C4-2B (cell line): ENCODE measurements at regions not wholly inside any gene's neighbourhood (a gene's known extent, or its start where the extent isn't known, plus 50 kb on each side); places are given as distances from the start of the nearest gene placed in this dataset.
A peak's percentile ranks its signal among the peaks of the same experiment; 100 is the strongest.

Source experiments
- H3K27ac ChIP-seq: fragments of 450-650 bp; 2 replicates; pipeline ENCODE4 v1.5.1; 2017
- ZFX ChIP-seq: fragments of 450-650 bp; IDR thresholded peaks from 2 replicates; pipeline ENCODE4 v1.6.1; 2017
- TF ChIP-seq, protein P1 (sequence below): fragments of 450-650 bp; conservative IDR thresholded peaks from 2 replicates; pipeline ENCODE4 v1.5.1; 2017; ENCODE audit warnings: mild to moderate bottlenecking

DNA sequence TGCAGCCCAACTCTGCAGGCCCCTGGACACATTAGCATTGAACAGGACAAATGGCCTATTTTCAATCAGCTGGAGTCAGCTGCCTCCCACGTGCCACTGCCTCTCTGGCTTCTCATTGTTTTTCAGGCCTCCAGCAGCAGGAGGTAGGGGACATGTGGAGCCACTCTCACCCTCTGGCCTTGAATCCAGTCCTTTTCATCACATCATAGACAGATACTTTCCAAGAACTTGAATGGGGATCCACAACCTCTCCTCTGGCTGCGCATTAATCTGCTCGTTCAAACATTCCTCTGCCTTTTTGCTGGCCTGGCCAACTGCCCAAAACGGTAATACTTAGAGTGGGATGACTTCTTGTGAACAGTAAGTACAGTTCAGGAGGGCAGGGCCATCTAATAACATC, 592.3 kb downstream of the PKHD1 start:
- peak overlapping the region; percentile 91 for H3K27ac ChIP-seq
- peak; percentile 31; the same call in 1 of the 2 replicates for TF ChIP-seq ZFX
- TF ChIP-seq, protein P1, sequence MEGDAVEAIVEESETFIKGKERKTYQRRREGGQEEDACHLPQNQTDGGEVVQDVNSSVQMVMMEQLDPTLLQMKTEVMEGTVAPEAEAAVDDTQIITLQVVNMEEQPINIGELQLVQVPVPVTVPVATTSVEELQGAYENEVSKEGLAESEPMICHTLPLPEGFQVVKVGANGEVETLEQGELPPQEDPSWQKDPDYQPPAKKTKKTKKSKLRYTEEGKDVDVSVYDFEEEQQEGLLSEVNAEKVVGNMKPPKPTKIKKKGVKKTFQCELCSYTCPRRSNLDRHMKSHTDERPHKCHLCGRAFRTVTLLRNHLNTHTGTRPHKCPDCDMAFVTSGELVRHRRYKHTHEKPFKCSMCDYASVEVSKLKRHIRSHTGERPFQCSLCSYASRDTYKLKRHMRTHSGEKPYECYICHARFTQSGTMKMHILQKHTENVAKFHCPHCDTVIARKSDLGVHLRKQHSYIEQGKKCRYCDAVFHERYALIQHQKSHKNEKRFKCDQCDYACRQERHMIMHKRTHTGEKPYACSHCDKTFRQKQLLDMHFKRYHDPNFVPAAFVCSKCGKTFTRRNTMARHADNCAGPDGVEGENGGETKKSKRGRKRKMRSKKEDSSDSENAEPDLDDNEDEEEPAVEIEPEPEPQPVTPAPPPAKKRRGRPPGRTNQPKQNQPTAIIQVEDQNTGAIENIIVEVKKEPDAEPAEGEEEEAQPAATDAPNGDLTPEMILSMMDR = no peak

DNA sequence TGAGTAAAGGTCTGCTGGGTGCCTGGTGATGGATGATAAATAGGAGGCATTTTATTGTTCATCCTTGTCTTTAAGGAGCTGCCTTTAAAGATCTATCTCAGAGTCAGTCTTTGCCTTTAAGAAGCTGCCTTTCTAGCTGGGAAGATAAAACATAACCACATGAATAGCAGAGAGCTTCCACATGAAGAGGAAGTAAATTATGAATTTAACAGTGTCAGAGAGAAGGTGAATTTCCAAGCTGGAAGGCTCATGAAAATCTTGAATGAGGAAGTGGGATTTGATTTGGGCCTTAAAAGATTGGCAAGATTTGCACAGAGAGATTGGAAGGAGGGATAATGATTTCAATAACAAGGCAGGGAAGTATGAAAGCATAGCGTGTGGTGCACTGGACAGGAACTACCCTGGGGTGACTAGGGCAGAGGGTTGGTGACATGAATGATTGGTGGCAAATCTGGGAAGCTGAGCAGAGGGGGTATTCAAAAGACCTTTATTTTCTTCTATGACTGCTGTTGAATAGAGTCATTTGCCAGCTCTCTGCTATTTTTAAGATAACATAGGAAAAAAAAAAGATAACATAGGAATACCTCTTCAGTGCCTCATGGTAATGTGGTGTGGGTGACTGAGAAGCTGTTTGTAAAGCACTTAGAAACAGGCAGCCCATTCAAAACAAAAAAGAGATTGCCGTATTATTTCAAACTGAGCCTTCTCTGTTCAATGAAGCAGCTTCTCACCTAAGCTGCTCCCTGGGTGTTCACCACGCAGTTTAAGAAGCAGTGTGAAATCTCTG, 591.6 kb downstream of the PKHD1 start:
- H3K27ac ChIP-seq = peak overlapping the region; percentile 91
- no peak for TF ChIP-seq ZFX
- TF ChIP-seq, protein P1 = no peak

DNA sequence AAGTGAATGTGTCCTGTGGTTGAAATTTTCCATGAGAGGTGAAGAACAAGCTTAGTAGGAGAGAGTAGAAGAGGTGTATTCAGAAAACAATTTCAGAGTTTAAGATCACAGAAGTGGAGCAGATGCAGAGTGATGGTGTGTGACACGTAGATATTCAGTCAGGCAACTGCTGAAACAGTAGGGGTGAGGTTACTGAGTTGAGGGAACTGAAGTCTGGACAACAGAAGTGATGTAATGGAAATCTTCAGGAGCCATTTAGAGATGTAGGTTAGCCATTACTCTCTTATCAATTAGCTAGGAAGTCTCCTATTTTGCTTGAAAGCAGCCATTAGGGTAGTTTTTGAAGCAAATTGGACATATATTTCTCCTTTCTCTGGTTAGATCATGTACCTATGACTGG, 584.4 kb downstream of the PKHD1 start:
- H3K27ac ChIP-seq = no peak overlapping the region
- TF ChIP-seq, protein P1 = no peak
- no peak for TF ChIP-seq ZFX

DNA sequence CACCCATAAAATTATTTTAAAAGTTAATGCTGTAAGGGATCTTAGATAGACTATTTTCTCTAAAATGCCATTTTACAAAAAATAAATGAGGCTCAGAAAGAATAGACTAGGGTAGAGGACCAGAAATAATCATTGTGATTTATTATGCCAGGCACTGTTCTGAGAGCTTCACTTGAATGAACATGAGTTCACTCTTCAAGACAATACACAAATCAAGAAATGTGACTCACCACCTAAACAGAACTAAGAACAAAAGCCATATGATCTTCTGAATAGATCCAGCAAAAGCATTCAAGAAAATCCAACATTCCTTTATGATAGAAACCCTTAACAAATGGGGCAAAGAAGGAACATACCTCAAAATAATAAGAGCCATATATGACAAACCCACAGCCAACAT, 582.0 kb downstream of the PKHD1 start:
- TF ChIP-seq, protein P1 = no peak
- no peak for TF ChIP-seq ZFX
- no peak overlapping the region for H3K27ac ChIP-seq

DNA sequence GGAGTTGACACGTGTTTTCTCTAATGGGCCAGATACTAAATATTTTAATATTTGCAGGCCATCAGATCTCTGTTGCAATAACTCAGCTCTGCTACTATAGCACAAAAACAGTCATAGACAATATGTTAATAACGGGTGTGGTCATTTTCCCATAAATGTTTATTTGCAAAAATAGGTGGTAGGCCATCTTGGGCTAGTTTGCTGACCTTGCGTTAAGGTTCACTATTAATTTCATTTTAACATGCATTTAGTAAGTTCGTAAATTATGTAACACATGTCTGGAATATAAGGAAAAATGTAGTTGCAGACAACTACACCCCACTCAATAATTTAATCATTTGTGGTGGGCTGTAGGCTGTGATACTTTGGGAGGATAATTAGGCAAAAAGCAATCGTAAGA, 577.8 kb downstream of the PKHD1 start:
- TF ChIP-seq, protein P1 = no peak
- no peak for TF ChIP-seq ZFX
- no peak overlapping the region for H3K27ac ChIP-seq

DNA sequence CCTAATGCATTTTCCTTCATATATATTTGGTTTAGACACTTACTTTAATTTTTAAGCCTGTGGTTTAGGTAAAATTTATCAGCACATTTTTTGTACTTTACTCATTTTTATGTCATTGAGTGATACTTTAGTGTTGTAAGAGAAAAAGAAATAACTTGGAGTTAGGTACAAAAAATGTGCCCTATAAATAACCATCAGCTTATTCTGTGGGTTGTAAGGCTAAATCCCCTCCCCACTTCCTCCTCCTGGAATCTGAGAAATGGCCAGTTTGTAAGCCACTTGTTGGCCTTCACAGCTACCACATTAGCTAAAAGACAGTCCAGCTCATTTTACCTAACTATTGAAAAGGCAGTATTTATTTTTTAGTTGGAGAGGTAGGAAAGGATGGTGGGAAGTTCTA, 576.3 kb downstream of the PKHD1 start:
- H3K27ac ChIP-seq = no peak overlapping the region
- TF ChIP-seq, protein P1 = no peak
- no peak for TF ChIP-seq ZFX

DNA sequence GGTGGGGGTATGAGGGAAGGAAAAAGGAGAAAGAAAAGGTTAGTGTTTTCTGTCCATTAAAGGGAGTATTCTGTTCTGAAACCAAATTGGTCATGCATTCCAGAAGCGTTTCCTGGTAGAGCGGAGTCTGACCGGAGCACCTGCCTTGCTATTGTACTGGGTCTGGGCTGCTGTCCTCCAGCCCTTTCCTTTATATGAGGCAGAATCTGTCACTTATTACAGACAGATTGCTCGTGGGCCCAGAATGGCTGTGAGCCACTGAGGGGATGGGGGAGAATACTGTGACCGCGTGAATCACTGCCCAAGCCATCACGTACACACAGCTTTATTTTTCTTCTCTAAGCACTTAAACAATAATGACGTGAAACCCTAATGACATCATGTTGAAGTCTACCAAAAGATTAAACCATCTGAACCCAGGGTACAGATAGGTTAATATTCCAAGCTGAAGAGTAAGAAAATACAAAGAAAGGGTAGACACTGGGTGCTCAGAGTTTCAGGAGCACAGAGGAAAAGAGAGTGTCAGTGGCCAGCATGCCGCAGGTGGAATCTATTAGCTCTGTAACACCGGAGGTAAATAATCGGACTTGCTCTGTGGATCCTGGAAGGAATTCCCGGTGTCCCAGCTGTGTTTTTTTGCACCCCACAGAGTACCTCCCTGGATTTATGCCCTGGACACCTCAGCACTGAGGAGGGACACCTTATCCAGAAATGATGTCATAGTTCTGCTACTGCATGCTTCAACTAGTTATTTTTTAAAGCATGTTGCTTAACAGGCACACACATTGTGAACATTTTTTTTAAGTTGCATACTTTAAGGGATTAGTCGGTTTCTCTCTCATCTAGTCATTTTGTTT, 573.3 kb downstream of the PKHD1 start:
- TF ChIP-seq, protein P1 = no peak
- no peak for TF ChIP-seq ZFX
- H3K27ac ChIP-seq = no peak overlapping the region
